ENCODE measurements at regions not wholly inside any gene's neighbourhood (a gene's known extent, or its start where the extent isn't known, plus 50 kb on each side); places are given as distances from the start of the nearest gene placed in this dataset.

GRCh38 chr2:217383620-217384019 lies 523.8 kb upstream of the TNP1 start:
- Histone ChIP-seq H3K9me3 (replicated peaks in 1 of 11) (peaks cover 0 to 10% (median 0%) of the 10 kb centered on the region in 11 experiments; a peak in 3 of 22 replicates), H3K27ac (no peak overlapping the region), H4K20me1 (no peaks in the 10 kb centered on the region), H3K9ac (no peak overlapping the region), H3K27me3 (peaks cover 0 to 16% (median 0%) of the 10 kb centered on the region in 11 experiments; a peak in 2 of 22 replicates), H3K4me1 (peaks cover 6 to 16% (median 13%) of the 10 kb centered on the region in 10 experiments; a peak in 17 of 20 replicates), H3K4me3 (no peak overlapping the region), H3K36me3 (no peaks in the 10 kb centered on the region), H3K4me2 (no peak overlapping the region)
- no peak for TF ChIP-seq Cebpa-rat (IDR thresholded peaks at IDR 0.05)

GRCh38 chr2:217382794-217383193 lies 522.9 kb upstream of the TNP1 start:
- TF ChIP-seq Cebpa-rat (IDR thresholded peaks at IDR 0.05) = no peak
- no peak overlapping the region for H3K9ac ChIP-seq
- H3K36me3 ChIP-seq = no peaks in the 10 kb centered on the region
- H3K4me2 ChIP-seq = no peak overlapping the region
- no peak overlapping the region for H3K27ac ChIP-seq
- H3K27me3 ChIP-seq = peaks cover 0 to 16% (median 0%) of the 10 kb centered on the region in 11 experiments; a peak in 2 of 22 replicates
- no peaks in the 10 kb centered on the region for H4K20me1 ChIP-seq
- peaks cover 3 to 8% (median 5%) of the 10 kb centered on the region in 10 experiments; a peak in 16 of 20 replicates for H3K4me1 ChIP-seq
- peaks cover 0 to 14% (median 2%) of the 10 kb centered on the region in 11 experiments; a peak in 12 of 22 replicates for H3K9me3 ChIP-seq (replicated peaks in 1 of 11)
- no peak overlapping the region for H3K4me3 ChIP-seq

DNA sequence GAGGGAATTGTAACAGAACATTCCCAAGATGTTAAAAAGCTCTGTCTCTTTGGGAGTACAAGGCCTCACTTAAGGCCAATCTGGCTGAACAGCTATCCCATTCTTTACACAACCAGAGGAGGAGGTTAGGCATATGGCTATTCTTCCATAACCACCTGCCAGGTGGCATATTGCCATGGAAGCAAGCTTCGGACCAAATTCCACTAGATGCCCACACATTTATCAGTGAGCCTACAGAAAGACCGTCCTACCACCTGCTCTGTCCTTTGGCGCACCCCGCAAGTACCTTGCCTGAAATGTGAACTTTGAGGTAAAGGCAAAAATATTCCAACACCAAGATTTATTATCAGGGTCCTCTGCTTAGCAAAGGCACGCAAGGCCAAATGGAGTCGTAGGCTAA lies 519.9 kb upstream of the TNP1 start:
- no peak for TF ChIP-seq Cebpa-rat (IDR thresholded peaks at IDR 0.05)
- H3K4me2 ChIP-seq = no peak overlapping the region
- no peaks in the 10 kb centered on the region for H3K36me3 ChIP-seq
- no peak overlapping the region for H3K4me3 ChIP-seq
- H4K20me1 ChIP-seq = no peaks in the 10 kb centered on the region
- H3K4me1 ChIP-seq = peaks cover 2 to 14% (median 11%) of the 10 kb centered on the region in 10 experiments; a peak in 19 of 20 replicates
- peaks cover 0 to 18% (median 6%) of the 10 kb centered on the region in 11 experiments; a peak in 12 of 22 replicates for H3K9me3 ChIP-seq (replicated peaks in 1 of 11)
- no peak overlapping the region for H3K27ac ChIP-seq
- H3K9ac ChIP-seq = no peak overlapping the region
- H3K27me3 ChIP-seq = peaks cover 0 to 10% (median 0%) of the 10 kb centered on the region in 11 experiments; a peak in 3 of 22 replicates

DNA sequence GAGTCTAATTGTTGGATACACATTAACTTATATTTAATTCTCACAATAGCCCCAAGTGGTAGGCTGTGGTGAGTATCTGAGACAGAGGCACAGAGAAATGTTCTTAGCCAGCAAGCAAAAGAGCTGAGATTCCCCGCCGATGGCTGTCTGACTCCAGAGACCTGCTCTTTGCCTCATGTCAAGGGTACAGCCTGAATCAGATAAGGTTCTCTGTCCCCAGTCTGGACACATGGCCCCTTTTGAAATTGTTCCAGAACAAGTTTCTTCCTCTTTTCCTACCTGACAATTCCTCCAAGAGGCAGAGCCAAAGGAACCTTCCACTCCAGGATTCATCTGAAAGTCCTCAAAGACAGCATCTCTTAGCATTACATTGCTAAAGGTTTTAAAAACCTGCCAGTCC lies 512.9 kb upstream of the TNP1 start:
- Histone ChIP-seq H3K4me2 (no peak overlapping the region), H3K27me3 (peaks cover 0 to 30% (median 0%) of the 10 kb centered on the region in 11 experiments; a peak in 3 of 22 replicates), H3K27ac (no peak overlapping the region), H3K9ac (no peak overlapping the region), H3K4me1 (peaks cover 4 to 31% (median 16%) of the 10 kb centered on the region in 10 experiments; a peak in 19 of 20 replicates), H4K20me1 (no peaks in the 10 kb centered on the region), H3K4me3 (no peak overlapping the region), H3K36me3 (no peaks in the 10 kb centered on the region), H3K9me3 (replicated peaks in 1 of 11) (peaks cover 0 to 10% (median 4%) of the 10 kb centered on the region in 11 experiments; a peak in 10 of 22 replicates)
- TF ChIP-seq Cebpa-rat (IDR thresholded peaks at IDR 0.05) = no peak

DNA sequence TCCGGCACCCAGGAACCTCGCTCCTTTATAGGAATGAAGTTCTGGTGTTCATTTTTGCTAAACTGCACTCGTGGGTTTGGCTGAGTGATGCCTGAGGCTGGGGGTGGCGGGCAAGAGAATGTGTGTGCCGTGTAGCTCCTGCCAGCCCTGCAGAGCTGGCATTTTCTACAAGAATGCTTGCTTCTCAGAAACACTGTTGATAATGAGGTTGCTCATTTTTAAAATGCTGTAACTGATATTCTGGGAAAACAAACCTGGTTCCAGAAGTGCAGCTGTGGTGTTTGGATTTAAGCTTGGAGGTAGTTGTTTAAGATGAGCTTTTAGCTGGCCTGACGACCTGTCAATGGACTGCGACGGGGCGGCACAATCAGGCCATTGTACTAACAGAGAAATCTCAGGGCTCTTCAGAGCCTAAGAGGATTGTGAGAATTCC lies 511.9 kb upstream of the TNP1 start:
- peaks cover 4 to 38% (median 16%) of the 10 kb centered on the region in 10 experiments; a peak in 19 of 20 replicates for H3K4me1 ChIP-seq
- H4K20me1 ChIP-seq = no peaks in the 10 kb centered on the region
- peaks cover 0 to 5% (median 0%) of the 10 kb centered on the region in 11 experiments; a peak in 1 of 22 replicates for H3K9me3 ChIP-seq (replicated peaks in 1 of 11)
- TF ChIP-seq Cebpa-rat (IDR thresholded peaks at IDR 0.05) = no peak
- no peaks in the 10 kb centered on the region for H3K36me3 ChIP-seq
- no peak overlapping the region for H3K4me3 ChIP-seq
- peaks cover 0 to 33% (median 0%) of the 10 kb centered on the region in 11 experiments; a peak in 3 of 22 replicates for H3K27me3 ChIP-seq
- no peak overlapping the region for H3K27ac ChIP-seq
- H3K9ac ChIP-seq = no peak overlapping the region
- no peak overlapping the region for H3K4me2 ChIP-seq

DNA sequence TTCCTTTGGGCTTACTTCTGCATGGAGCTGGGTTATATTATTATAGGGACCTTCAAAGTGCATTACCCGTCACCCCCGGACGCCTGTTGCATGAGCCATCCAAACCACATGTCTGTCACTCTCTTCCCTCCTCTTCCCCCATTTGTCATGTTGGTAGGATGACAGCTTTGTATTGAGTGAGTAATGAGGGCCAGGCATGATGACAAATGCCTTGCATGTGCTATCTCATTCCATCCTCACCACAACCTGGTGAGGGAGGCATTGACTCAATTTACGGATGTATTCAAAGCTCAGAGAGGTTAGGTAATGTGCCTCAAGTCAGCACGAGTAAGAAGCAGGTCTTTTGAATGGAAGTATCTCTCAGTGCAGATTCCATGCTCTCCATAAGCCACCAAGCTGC lies 510.5 kb upstream of the TNP1 start:
- H3K4me2 ChIP-seq = peak overlapping the region in 4 of 11 experiments; percentile 16 to 38 (median 33); a peak in 5 of 22 replicates
- H3K27ac ChIP-seq = no peak overlapping the region

DNA sequence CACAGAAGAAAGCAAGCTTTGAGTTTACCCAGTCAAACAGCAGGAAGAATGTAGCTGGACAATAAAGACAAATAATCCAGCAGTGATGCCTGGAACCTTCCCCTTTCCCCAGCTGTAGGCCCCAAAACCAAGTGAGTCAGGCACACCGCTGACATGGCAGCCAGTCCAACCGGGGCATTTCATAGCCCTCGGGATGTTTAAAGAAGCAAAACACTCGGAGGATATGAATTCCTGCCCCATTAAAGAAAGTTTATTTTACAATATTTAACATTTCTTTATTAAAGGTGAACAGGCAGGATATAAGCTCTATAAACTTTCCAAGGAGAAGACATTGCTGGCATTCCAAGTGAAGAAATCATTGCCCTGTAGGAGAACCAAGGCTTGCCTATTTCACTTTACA lies 507.6 kb upstream of the TNP1 start:
- Histone ChIP-seq H3K36me3 (no peaks in the 10 kb centered on the region), H4K20me1 (no peaks in the 10 kb centered on the region), H3K27ac (no peak overlapping the region), H3K4me1 (peaks cover 17 to 66% (median 26%) of the 10 kb centered on the region in 10 experiments), H3K4me2 (peak overlapping the region in 2 of 11 experiments; percentile 19 to 94; a peak in 2 of 22 replicates), H3K4me3 (no peak overlapping the region), H3K9ac (no peak overlapping the region), H3K27me3 (peaks cover 0 to 42% (median 0%) of the 10 kb centered on the region in 11 experiments; a peak in 4 of 22 replicates), H3K9me3 (replicated peaks in 1 of 11) (peaks cover 0 to 6% (median 0%) of the 10 kb centered on the region in 11 experiments; a peak in 1 of 22 replicates)
- TF ChIP-seq Cebpa-rat (IDR thresholded peaks at IDR 0.05) = no peak

More for the DNA sequence above, 510.5 kb upstream of the TNP1 start:
- H3K9ac ChIP-seq = no peak overlapping the region
- H4K20me1 ChIP-seq = no peaks in the 10 kb centered on the region
- H3K4me3 ChIP-seq = no peak overlapping the region
- no peak for TF ChIP-seq Cebpa-rat (IDR thresholded peaks at IDR 0.05)
- no peaks in the 10 kb centered on the region for H3K36me3 ChIP-seq
- H3K27me3 ChIP-seq = peaks cover 0 to 41% (median 0%) of the 10 kb centered on the region in 11 experiments; a peak in 4 of 22 replicates
- peaks cover 4 to 47% (median 10%) of the 10 kb centered on the region in 10 experiments; a peak in 19 of 20 replicates for H3K4me1 ChIP-seq
- H3K9me3 ChIP-seq (replicated peaks in 1 of 11) = no peaks in the 10 kb centered on the region

GRCh38 chr2:217366966-217367365 lies 507.1 kb upstream of the TNP1 start:
- H3K4me2 ChIP-seq = peak overlapping the region in 3 of 11 experiments; percentile 19 to 96 (median 94); a peak in 3 of 22 replicates
- peaks cover 22 to 71% (median 31%) of the 10 kb centered on the region in 10 experiments for H3K4me1 ChIP-seq
- no peak for TF ChIP-seq Cebpa-rat (IDR thresholded peaks at IDR 0.05)
- peaks cover 0 to 38% (median 0%) of the 10 kb centered on the region in 11 experiments; a peak in 4 of 22 replicates for H3K27me3 ChIP-seq
- H3K4me3 ChIP-seq = no peak overlapping the region
- H3K9me3 ChIP-seq (replicated peaks in 1 of 11) = peaks cover 0 to 6% (median 0%) of the 10 kb centered on the region in 11 experiments; a peak in 1 of 22 replicates
- H3K36me3 ChIP-seq = no peaks in the 10 kb centered on the region
- H4K20me1 ChIP-seq = no peaks in the 10 kb centered on the region
- no peak overlapping the region for H3K9ac ChIP-seq
- no peak overlapping the region for H3K27ac ChIP-seq

- Histone ChIP-seq H3K36me3 (no peaks in the 10 kb centered on the region), H3K4me1 (peaks cover 27 to 77% (median 37%) of the 10 kb centered on the region in 10 experiments), H3K27ac (no peak overlapping the region), H3K9me3 (replicated peaks in 1 of 11) (peaks cover 0 to 6% (median 0%) of the 10 kb centered on the region in 11 experiments; a peak in 1 of 22 replicates), H3K4me3 (no peak overlapping the region), H3K9ac (no peak overlapping the region), H3K27me3 (peaks cover 0 to 34% (median 0%) of the 10 kb centered on the region in 11 experiments; a peak in 3 of 22 replicates), H3K4me2 (peak overlapping the region in 6 of 11 experiments; percentile 3 to 96 (median 90); a peak in 6 of 22 replicates), H4K20me1 (no peaks in the 10 kb centered on the region)
- TF ChIP-seq Cebpa-rat (IDR thresholded peaks at IDR 0.05) = no peak
Observed at GRCh38 chr2:217366266-217366895, 506.5 kb upstream of the TNP1 start.

Measured in BLaER1 treated with 17β-estradiol and CSF1 and Interleukin-3, amounts not matched to agents 10 nM and 100 nM (cell line).